Activated CD8-positive, alpha-beta memory T cell treated with anti-CD3 and anti-CD28 coated beads, Interleukin-2, amount 50 U/mL, for 24 hours (primary cell): ENCODE measurements at regions not wholly inside any gene's neighbourhood (a gene's known extent, or its start where the extent isn't known, plus 50 kb on each side); places are given as distances from the start of the nearest gene placed in this dataset.

Experiments
- DNase-seq: peaks from one replicate; pipeline ENCODE4 v3.0.0-alpha.2; 2020; ENCODE audit errors: extremely low read depth

DNA sequence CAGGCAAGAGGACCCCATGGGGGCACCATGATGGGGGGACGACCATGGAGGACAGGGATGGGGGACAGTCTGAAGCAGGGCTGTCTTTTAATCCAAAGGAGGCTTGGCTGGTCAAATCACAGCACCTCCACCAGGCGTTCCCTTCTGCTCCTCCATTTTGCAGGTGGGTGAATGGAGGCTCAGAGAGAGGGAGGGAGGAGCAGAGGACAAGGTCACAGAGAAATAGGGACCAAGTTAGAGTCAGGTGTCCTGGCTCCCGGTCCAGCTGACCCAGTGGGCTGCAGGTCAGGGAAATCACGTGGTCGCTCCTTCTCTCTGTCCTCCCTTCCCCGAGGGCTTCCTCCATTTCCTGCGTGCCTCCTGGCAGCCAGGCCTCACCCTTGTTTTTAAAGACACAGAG, 156.4 kb upstream of the SMIM23 start:
- DNase-seq = no peak

DNA sequence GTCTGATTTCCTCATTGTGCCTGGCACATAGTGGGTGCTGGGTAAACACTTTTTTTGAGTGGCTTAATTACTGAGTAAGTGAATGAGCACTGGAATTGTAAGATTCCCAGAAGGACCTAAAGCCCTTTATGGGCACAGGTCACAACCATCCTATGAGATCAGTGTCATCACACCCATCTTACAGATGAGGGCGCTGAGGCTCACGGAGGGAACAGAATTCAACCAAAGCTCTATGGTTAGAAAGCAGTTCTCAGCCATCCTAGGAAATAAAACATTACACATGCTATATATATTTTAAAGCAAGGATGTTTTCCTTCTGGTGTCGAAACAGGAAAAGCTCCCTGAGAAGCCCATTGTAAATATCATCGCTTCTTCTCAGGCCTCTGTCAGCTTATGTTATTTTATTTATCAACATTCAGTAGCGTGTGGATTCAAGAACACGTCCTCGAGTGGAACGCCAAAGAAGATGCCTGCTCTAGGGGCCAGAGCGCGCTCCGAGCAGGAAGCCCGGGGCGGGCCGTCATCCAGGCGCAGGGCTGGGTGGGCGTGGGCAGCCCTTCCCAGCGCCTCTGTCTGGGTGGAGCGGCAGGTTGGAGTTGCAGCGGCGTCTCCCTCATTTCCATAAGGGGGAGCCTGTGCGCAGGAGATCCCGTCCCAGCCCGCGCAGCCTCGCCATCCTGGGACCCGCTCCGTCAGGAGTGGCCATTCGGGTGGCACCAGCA, 155.8 kb upstream of the SMIM23 start:
- DNase-seq = no peak

DNA sequence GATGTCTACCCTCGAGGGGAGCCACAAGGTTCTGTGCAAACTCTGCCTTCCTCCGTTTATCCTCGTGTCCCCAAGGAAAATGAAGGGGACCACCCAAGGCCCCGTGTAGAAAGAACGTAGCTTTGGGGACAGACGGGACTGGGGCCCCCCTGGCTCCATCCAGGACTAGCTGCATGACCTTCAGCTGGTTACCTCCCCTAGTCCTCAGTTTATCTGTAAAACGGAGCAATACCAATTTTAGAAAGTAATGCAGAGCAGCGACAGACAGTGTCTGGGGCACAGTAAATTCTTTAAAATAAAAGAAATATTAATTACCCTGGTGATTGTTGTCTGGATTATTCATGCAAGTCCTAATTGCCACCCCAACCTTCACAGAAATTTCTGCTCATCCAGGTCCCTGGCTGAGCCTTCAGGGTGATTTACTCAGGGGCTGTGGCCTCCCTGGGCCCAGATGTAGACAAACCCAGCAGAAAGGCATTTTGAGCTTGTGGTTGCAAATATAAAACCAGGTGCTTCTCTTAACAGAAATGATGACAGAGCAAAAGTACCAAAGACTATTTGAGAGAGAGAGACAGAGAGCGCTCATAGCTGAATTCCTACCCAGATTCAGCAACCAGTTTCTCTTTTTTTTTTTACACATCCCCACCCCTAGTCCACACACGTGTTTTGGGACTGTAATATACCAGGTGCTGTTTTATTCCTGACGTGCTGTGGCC, 155.1 kb upstream of the SMIM23 start:
- no peak for DNase-seq

DNA sequence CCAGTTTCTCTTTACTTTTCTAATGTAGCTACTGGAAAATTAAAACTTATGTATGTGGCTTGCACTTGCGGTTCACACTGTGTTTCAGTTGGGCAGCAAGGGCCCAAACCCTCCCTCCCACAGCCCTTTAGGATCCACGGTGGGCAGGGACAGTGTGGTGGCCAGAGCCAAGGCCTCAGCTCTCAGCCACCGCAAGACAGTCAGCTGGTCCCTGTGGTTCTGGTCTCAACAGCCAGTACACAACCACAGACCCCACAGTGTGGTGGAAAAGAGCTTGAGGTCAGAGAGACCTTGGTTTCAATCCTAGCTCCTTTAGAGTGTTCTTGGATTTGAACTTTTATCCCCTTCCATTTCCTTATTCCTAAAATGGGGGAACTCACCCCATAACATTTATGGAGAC, 153.0 kb upstream of the SMIM23 start:
- no peak for DNase-seq

DNA sequence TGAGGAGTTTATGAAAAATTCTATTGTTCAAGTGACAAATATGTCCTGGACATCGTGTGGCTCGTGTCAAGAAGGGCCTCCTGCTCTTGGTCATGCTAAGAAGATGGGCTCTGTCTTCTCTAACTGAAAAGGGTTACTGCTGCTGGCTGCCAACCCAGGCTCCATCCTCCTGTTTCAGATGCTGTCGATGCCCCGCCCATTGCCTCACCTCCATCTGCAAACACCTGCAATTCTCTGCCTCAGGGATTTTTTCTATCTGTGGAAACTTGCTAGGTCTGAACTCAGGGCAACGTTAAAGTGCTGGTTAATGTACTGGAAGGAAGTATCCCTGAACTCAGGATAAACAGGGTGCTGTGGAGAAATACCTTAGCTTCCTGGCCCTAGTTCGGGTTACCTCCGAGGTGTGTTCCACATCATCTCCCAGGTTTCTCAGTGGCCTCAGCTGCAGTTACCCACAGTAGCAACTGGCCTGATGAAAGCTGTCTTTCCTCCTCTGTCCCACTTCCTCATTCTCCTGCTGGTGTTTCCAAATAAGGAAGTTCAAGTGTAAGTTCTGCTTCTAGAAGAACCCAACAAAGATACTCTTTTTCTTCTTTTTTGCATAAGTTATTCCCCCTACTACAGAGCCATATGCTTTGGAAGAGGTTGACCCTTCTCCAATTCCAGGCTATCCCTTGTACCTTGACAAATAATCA, 151.7 kb upstream of the SMIM23 start:
- no peak for DNase-seq

DNA sequence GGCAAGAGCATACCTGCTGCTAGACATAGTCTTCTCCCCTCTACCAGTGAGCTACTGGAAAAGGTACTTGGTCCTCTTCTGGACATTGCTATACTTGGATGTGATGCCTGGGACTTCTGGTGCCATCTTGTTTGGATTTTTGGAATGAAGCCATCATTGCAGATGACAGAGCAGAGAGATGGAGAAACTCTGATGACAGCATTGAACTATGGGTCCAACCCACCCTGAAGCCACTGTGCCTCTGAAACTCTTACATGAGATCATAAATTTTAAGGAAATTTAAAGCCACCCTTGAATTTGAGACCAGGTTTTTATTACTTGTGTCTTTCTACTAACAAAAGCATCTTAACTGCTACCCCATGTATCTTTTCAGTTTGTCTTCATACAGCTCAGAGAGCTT, 151.1 kb upstream of the SMIM23 start:
- DNase-seq = no peak

DNA sequence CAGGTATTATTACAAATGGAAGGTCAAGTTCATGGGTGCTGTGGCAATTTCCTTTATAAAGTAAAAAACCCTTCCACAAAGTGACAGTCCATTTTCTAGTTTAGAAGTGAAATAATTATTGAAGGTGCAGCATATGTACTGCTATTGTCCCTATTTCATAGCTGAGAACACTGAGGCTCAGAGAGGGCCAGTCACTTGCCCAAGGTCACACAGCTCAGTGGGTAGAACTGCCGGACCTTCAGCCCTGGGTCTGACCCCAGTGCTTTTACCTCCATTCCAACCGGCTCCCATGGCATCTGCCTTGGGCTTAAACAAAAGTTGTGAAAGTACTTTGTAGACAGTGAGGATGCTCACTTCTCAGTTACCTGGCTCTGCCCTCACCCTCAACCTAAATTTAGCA, 150.6 kb upstream of the SMIM23 start:
- DNase-seq = no peak

DNA sequence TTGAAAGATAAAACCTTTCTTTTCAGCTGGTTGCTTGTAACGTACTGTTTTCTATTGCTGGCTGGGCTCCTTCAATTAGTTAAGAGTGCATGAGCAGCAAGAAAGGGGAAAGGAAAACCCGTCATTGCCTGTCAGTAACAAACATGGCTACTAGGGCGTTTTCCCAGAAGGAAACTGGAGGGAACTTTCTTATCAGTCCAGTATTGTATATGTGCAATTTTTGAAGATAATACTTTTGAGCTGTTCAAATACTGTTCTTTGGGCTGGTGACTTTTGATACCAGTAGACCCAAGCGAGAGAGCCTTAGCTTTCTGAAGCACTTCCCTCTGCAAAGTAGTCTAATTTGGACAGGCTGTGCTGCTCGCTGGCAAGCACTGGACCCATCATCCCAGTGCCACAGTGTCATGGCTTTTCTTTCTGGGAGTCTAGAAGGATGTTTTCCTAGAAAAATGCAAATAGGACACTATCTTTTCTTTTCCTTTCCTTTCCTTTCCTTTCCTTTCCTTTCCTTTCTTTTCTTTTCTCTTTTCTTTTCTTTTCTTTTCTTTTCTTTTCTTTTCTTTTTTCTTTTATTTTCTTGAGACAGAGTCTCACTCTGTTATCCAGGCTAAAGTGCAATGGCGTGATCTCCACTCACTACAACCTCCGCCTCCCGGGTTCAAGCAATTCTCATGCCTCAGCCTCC, 149.9 kb upstream of the SMIM23 start:
- no peak for DNase-seq

DNA sequence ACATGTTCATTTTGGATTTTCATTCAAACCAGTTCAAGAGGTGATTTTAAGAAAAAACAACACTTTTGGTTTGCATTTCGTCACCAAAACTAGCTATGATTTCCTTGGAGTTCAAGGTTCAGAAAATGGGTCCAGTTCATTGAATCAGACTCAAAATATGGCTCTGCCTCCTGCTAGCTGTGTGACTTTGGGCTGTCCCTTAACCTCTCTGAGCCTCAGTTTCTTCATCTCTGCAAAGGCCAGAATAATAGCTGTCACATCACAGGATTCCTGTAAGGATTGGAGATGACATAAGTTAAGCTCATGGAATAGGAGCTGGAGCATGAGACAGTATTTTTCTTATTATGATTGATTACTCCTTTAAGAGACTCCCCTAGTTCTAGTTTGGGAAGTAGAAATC, 147.8 kb upstream of the SMIM23 start:
- DNase-seq = no peak

DNA sequence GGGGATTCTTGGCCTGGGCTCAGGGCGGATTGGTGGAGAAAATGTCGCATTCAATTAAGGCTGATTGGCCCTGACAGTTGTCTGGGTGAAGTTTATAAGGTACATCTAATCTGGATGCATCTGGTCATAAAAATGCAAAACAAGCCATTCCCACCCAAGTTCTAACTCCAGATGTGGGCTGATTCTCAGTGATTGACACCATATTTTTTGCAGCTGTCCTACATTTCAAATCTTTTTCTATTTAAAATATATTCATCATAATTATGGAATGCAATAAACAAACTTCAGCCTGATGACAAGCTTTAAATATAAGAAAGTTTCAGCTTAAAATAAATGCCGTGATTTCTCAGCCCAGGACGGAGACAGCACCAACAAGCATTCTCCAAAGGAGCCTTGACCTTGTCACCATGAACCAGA, 146.4 kb upstream of the SMIM23 start:
- no peak for DNase-seq

DNA sequence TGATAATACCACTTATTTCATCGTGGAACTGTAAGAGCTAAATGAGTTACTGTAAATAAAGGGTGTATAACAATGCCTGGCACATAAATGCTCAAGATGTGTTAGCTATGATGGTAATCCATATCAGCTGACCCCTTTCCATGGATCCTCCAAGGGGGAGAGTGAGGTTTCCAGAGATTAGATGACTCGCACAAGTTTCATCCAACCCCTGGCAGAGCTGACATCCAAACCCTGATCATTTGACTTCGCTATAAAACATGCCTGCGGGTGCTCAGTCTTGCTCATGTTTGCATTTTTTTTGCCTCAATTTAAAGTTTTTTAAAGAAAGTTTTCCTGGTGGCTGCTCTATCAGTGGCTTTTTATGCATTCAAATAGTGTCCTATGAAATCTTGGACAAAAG, 145.7 kb upstream of the SMIM23 start:
- no peak for DNase-seq

DNA sequence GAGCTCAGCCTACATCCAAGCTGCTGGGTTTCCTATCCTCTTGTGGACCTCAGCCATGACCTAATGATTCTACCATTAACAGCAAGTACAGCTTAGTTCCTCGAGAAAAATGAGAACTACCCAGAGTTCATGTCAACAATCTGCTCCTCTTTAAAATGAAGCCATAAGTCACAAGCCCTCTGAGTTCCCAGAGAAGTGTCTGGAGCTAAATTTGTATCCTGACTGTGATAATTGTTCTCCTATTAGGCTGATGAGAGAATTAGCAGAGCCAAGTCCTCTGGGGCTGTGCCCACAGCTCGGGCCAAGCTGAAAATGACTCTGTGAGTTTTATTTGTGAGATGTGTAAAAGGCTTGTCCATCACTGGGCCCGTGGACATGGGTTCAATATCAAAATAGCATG, 145.1 kb upstream of the SMIM23 start:
- no peak for DNase-seq

DNA sequence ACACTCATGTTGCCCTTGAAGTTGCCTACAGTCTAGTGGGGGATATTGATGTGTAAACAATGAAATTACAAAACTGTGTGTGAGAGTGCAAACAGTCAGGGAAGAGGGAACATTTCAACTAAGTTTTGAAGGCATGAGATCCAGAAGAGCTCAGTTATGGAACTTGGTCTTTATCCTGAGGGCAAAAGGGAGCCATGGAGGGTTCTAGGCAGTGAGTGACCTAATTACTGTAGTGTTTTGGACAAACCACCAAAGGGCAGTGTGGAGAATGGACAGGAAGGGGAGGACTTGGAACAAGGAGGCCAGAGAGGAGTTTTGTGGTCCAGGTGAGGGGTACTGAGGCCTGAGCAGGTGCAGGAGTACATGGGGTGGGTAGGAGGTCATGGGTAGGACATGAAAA, 143.7 kb upstream of the SMIM23 start:
- DNase-seq = no peak

DNA sequence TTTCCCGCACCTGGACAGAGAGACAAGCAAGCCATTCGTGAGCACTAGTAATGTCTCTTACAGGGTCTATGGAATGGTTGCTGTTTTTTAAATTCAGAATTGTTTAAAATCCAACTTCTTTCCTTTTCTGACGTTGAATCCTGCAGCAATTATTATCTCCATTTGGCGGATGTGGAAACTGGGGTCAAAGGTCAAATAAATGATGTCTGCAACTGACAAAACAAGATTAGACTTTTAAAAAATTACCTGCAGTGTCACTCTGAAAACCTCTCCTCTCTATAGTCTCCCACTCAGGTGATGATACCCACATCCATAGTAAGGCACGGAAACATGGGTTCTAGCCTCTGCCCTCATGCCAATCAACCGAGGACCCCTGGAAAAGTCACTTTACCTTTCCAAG, 142.7 kb upstream of the SMIM23 start:
- no peak for DNase-seq

DNA sequence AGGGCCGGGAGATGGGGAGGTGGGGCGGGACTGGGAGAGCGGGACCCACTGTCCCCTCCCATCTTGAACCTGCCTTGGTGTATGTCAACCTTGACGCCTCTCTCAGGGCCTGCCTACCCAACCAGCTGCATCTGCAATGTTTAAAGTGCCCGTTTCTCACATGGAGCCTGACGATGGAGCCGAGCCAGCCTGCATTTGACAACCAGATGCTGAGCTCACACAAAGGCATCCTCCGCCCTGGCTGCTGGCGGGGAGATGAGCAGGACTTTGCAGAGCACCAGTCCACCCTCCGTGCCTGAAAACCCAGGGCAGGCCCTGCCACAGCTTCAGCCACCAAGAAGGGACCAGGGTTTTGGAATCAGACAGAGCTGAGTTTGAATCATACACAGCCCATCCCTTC, 141.1 kb upstream of the SMIM23 start:
- no peak for DNase-seq

DNA sequence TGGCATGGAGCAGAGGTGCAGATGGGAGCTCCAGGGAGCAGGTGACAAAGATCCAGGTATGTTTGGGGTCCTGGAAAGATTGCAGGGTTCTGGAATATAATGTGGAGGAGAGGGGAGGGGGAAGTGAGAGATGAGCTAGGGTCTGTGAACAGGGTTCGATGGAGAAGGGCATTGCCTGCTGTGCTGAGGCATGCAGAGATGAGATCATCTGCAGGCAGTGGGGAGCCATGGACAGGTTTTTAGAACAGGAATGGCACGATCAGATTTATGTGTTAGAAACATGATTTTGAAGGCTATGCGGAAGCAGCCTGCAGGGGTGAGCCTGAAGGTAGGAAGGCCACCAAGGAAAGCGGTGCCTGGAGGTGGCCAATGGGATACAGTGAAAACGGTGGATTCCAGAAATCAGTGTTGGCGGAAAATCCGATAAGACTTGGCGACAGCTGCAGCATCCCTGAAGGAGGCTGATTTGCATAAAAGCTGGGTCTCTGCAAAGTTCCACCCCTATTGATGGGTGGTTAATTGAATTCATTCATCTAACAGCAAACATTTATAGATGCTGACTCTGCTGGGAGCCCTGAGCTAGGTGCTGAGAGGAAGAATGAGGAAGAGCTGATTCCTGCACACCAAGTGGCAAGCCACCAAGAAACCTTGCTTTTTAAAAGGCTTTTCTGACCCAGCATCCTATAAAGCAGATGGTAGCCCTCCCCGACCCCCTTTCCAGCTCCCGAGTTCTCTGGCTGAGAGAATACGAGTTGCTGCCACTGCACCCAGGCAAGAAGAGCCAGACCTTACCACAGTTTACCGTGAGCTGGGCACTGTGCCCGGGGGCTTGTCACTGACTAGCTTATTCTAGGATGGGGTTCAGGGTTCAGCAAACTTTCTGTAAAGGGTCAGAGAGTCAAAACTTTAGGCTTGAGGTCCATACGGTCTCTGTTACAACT, 139.2 kb upstream of the SMIM23 start:
- no peak for DNase-seq

DNA sequence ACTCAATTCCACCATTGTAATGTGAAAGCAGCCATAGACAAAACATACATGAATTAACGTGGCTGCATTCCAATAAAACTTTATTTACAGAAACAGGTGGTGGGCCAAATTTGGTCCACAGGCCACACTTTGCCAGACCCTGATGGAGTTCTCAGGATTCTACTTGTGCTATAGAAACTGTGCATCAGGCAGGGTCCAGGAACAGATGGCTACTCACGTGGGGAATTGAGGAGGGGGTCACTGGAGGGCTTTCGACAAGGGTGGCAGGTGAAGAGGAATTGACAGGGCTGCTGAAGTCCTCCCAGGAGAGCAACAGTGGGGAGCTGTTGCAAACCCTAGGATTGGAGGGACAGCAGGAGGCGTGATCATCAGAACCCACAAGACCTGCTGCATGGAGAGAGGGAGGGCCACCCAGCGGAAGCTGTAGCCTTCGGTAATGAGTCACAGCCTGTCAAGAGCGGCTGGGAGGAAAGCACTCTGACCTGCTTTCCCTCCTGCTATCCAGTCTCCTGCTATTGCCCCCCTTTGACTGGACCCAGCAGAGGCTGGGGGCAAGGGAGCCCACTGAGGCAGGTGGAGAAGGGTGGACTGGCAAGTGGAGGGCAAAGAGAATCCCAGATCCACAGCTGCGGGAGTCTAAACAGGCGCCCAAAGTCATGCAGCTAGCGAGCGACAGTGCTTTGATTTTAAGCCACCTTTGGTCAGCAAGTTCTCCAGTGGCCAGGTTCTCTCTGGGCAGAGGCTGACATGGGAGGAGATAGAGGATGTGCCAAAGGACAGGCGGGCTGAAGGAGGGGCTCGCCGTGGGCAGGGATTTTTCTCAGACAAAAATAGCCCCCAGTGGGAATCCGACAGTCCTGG, 138.3 kb upstream of the SMIM23 start:
- DNase-seq = no peak

DNA sequence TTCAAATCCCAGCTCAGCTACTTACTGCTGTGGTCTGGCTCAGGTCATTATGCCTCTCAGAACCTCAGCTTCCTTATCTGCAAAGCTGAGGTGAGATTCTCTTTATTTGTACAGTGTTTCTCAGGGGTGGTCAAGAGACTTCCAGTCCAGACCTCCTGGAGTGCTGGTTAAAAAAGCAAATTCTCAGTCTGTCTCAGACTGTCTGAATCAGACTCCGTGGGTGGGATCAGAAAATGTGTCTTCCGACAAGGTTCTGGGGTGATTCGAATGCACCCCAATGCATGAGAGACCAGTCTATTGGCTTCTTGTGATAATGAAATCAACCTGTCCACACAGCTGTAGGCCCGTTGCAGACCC, 137.7 kb upstream of the SMIM23 start:
- no peak for DNase-seq

DNA sequence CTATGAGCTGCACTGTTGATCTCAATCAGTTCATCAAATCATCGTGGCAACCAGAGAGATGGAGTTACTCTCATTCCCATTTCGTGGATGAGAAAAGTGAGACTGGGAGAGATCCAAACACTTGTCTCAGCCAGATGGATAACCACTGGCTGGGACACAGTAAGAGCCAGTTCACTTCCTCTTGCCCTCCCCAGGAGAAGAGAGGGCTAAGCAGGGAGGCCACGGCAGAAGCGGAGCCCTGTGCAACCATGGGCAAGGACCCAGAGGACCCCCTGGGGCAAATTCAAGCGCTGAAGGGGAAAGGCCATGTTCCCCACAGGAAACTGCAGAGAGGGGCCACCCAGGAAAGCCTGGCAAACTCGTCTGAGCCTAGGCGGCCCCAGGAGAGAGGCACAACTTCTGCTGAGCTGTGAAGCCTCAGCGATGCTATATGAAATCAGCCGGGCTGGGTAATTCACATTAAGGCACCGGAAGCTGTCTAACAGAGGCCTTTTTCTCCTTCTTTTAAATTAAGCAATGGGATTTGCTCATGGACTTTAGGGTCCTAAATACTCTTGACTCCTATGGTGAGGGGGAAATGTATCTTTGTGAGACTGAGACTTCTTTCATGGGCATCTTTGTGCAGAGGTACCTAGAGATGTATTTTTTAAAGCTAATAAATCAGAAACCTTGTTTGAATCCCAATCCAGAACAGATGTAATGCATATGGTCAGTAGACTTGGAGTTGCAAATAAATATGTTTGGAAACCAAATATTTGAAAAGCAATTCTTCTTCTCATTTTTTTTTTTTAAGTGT, 137.1 kb upstream of the SMIM23 start:
- DNase-seq = no peak

DNA sequence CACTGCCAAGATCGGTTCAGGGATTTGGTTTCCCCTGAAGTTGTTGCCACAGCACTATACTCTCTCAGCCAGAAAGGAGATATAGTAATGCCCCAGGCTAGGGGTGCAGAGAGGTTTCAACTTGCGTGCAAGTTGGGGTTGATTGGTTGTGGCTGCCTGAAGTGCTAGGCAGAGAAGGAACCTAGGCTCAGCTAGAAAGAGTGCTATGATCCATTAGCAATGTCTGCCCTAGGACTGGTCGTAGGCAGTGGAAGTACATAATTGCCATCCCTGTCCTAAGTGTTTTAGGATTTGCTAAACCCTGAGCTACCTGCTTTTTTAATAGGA, 136.6 kb upstream of the SMIM23 start:
- no peak for DNase-seq
